B cell (primary cell): ENCODE measurements at regions not wholly inside any gene's neighbourhood (a gene's known extent, or its start where the extent isn't known, plus 50 kb on each side); places are given as distances from the start of the nearest gene placed in this dataset.

Source experiments
- CTCF ChIP-seq: fragments of 200-600 bp; IDR thresholded peaks from one replicate; pipeline ENCODE4 v1.8.0; 2022; ENCODE audit warnings: antibody characterized with exemption, mild to moderate bottlenecking
- EZH2 ChIP-seq: IDR thresholded peaks from 2 replicates; pipeline ENCODE4 v1.6.1; 2012; ENCODE audit warnings: borderline replicate concordance, low read depth, mild to moderate bottlenecking, moderate library complexity, low read length; ENCODE audit not compliant: insufficient read depth, poor library complexity, severe bottlenecking

DNA sequence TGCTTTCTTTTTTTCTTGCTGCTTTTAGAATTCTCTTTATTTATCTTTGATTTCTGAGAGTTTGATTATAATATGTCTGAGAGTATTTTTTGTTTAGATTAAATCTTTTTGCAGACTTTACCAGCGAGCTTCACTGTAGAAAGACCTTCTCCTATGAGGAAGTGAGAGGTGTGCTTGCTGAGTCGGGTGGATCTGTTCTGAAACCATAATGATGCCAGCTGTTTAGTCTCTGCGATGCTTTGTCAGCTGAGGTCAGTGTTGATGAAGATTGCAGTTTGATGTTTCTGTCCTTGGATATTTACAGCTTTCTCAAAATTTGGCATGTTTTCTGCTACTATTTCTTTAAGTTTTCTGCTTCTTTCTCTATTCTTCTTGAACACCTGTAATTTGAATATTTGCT, 309.1 kb upstream of the SLITRK6 start:
- no peak for TF ChIP-seq EZH2
- TF ChIP-seq CTCF = no peak
